ENCODE measurements at regions not wholly inside any gene's neighbourhood (a gene's known extent, or its start where the extent isn't known, plus 50 kb on each side); places are given as distances from the start of the nearest gene placed in this dataset.
"Not testable (repeated sequence)": the region's sequence is repeated elsewhere in the genome, so short reads cannot be mapped to it uniquely, and the experiment has no call there.

GRCh38 chr15:88995449-88995848, 82.3 kb upstream of the MFGE8 start:
- no peak for DNase-seq (ENCODE audit: low spot score)

- no peak for DNase-seq (ENCODE audit: low spot score)
Measured at GRCh38 chr15:88997531-88997930, 84.4 kb upstream of the MFGE8 start.

- no peak for DNase-seq (ENCODE audit: low spot score)
Measured at GRCh38 chr15:88998980-88999713, 86.0 kb upstream of the MFGE8 start.

- DNase-seq (ENCODE audit: low spot score), result not testable (repeated sequence)
Measured at GRCh38 chr15:89001708-89002275, 86.5 kb upstream of the ABHD2 start.

- no peak for DNase-seq (ENCODE audit: low spot score)
Measured at GRCh38 chr15:89002281-89002761, 85.9 kb upstream of the ABHD2 start.

GRCh38 chr15:89002830-89003229, 85.4 kb upstream of the ABHD2 start:
- DNase-seq (ENCODE audit: low spot score), result no peak

GRCh38 chr15:89003865-89004725, 84.2 kb upstream of the ABHD2 start:
- DNase-seq (ENCODE audit: low spot score), result peak; percentile 44

GRCh38 chr15:89004726-89005030, 83.6 kb upstream of the ABHD2 start:
- DNase-seq (ENCODE audit: low spot score), result no peak

- not testable (repeated sequence) for DNase-seq (ENCODE audit: low spot score)
Measured at GRCh38 chr15:89007527-89007926, 80.7 kb upstream of the ABHD2 start.

GRCh38 chr15:89007989-89008388, 80.3 kb upstream of the ABHD2 start:
- DNase-seq (ENCODE audit: low spot score), result no peak

GRCh38 chr15:89009080-89009479, 79.2 kb upstream of the ABHD2 start:
- DNase-seq (ENCODE audit: low spot score), result no peak

- DNase-seq (ENCODE audit: low spot score), result no peak
Measured at GRCh38 chr15:89015412-89016097, 72.7 kb upstream of the ABHD2 start.

GRCh38 chr15:89016549-89017041, 71.7 kb upstream of the ABHD2 start:
- DNase-seq (ENCODE audit: low spot score), result no peak

- peak; percentile 79 for DNase-seq (ENCODE audit: low spot score)
Measured at GRCh38 chr15:89017370-89018066, 70.7 kb upstream of the ABHD2 start.

- DNase-seq (ENCODE audit: low spot score), result peak; percentile 47
Measured at GRCh38 chr15:89018207-89018606, 70.0 kb upstream of the ABHD2 start.

GRCh38 chr15:89019436-89019835, 68.8 kb upstream of the ABHD2 start:
- no peak for DNase-seq (ENCODE audit: low spot score)

- DNase-seq (ENCODE audit: low spot score), result peak; percentile 21
Measured at GRCh38 chr15:89021224-89021623, 67.0 kb upstream of the ABHD2 start.

GRCh38 chr15:89021886-89022285, 66.4 kb upstream of the ABHD2 start:
- DNase-seq (ENCODE audit: low spot score), result not testable (repeated sequence)

- DNase-seq (ENCODE audit: low spot score), result no peak
Measured at GRCh38 chr15:89023311-89023961, 64.8 kb upstream of the ABHD2 start.

GRCh38 chr15:89024418-89024817, 63.8 kb upstream of the ABHD2 start:
- no peak for DNase-seq (ENCODE audit: low spot score)

GRCh38 chr15:89026167-89026566, 62.1 kb upstream of the ABHD2 start:
- no peak for DNase-seq (ENCODE audit: low spot score)
